Neuronal stem cell (in vitro differentiated cells): ENCODE measurements at regions not wholly inside any gene's neighbourhood (a gene's known extent, or its start where the extent isn't known, plus 50 kb on each side); places are given as distances from the start of the nearest gene placed in this dataset.

Experiments used
- DNase-seq: peaks from one replicate; pipeline ENCODE4 v3.0.0-alpha.2; 2013; ENCODE audit warnings: low spot score
- H2AFZ ChIP-seq: one replicate; pipeline ENCODE4 v1.6.1; 2013; ENCODE audit warnings: mild to moderate bottlenecking, low read length, inconsistent platforms
- H2AK5ac ChIP-seq: 2 replicates; pipeline ENCODE4 v1.6.1; 2013; ENCODE audit warnings: low read depth, mild to moderate bottlenecking, inconsistent platforms, low read length, moderate library complexity, mixed read lengths
- H2BK120ac ChIP-seq: 2 replicates; pipeline ENCODE4 v1.6.1; 2013; ENCODE audit warnings: low read depth, mild to moderate bottlenecking, inconsistent platforms, low read length, moderate library complexity, mixed read lengths
- H2BK12ac ChIP-seq: one replicate; pipeline ENCODE4 v1.6.1; 2013; ENCODE audit warnings: low read length, inconsistent platforms
- H2BK15ac ChIP-seq: 2 replicates; pipeline ENCODE4 v1.6.1; 2013; ENCODE audit warnings: mild to moderate bottlenecking, low read length, inconsistent platforms, mixed read lengths
- H2BK5ac ChIP-seq: one replicate; pipeline ENCODE4 v1.6.1; 2013; ENCODE audit warnings: inconsistent platforms, mild to moderate bottlenecking, low read length, moderate library complexity
- H3K14ac ChIP-seq: one replicate; pipeline ENCODE4 v1.6.1; 2013; ENCODE audit warnings: low read length, inconsistent platforms
- H3K18ac ChIP-seq: 2 replicates; pipeline ENCODE4 v1.6.1; 2013; ENCODE audit warnings: low read length, inconsistent platforms
- H3K23ac ChIP-seq: 2 replicates; pipeline ENCODE4 v1.6.1; 2013; ENCODE audit warnings: low read depth, mild to moderate bottlenecking, mixed read lengths, low read length, inconsistent platforms; ENCODE audit not compliant: poor library complexity
- H3K27ac ChIP-seq: replicated peaks from 3 replicates; pipeline ENCODE4 v1.5.1; 2013; ENCODE audit warnings: low read length, inconsistent platforms
- H3K27me3 ChIP-seq, 3 experiments: 2 replicates each; pipeline ENCODE4 v1.6.1; 2013; ENCODE audit warnings: low read length in 3 of 3, mild to moderate bottlenecking in 2 of 3, inconsistent platforms in 1 of 3, low read depth in 1 of 3, mixed read lengths in 1 of 3, moderate library complexity in 1 of 3; ENCODE audit not compliant: control insufficient read depth in 3 of 3, insufficient read depth in 3 of 3
- H3K36me3 ChIP-seq, 2 donors: replicated peaks in 1 of 2; 2 replicates each; pipeline ENCODE4 v1.6.1; 2013; ENCODE audit warnings: low read length in 2 of 2; ENCODE audit not compliant: control insufficient read depth in 2 of 2, insufficient read depth in 2 of 2
- H3K4ac ChIP-seq: 2 replicates; pipeline ENCODE4 v1.6.1; 2013; ENCODE audit warnings: inconsistent platforms, mild to moderate bottlenecking, low read length, moderate library complexity
- H3K4me1 ChIP-seq, 2 donors: 1 replicate in 1 of 2; 2 replicates in 1 of 2; pipeline ENCODE4 v1.6.1; 2013; ENCODE audit warnings: low read length in 2 of 2, low read depth in 1 of 2; ENCODE audit not compliant: control insufficient read depth in 2 of 2, insufficient read depth in 1 of 2
- H3K4me2 ChIP-seq: one replicate; pipeline ENCODE4 v1.6.1; 2013; ENCODE audit warnings: mild to moderate bottlenecking, low read length, inconsistent platforms; ENCODE audit not compliant: insufficient read depth, poor library complexity, severe bottlenecking
- H3K4me3 ChIP-seq, 2 donors: 2 replicates each; pipeline ENCODE4 v1.5.1; 2013; ENCODE audit warnings: low read length in 2 of 2, mild to moderate bottlenecking in 2 of 2, inconsistent platforms in 1 of 2, moderate library complexity in 1 of 2
- H3K79me1 ChIP-seq: one replicate; pipeline ENCODE4 v1.6.1; 2013; ENCODE audit warnings: low read depth, mild to moderate bottlenecking, inconsistent platforms, low read length, moderate library complexity
- H3K9ac ChIP-seq: one replicate; pipeline ENCODE4 v1.6.1; 2013; ENCODE audit warnings: mild to moderate bottlenecking, low read depth, low read length, inconsistent platforms; ENCODE audit not compliant: poor library complexity
- H3K9me3 ChIP-seq, 2 donors: replicated peaks in 1 of 2; 2 replicates each; pipeline versions ENCODE3 to v1.6.1; 2013; ENCODE audit warnings: low read length in 2 of 2, mild to moderate bottlenecking in 2 of 2, inconsistent platforms in 1 of 2, low read depth in 1 of 2, mixed read lengths in 1 of 2, moderate library complexity in 1 of 2; ENCODE audit not compliant: control insufficient read depth in 2 of 2, insufficient read depth in 1 of 2
- H4K8ac ChIP-seq: one replicate; pipeline ENCODE4 v1.6.1; 2013; ENCODE audit warnings: low read depth, mild to moderate bottlenecking, inconsistent platforms, low read length, moderate library complexity
- H4K91ac ChIP-seq: one replicate; pipeline ENCODE4 v1.6.1; 2013; ENCODE audit warnings: low read length, low read depth, mild to moderate bottlenecking, inconsistent platforms; ENCODE audit not compliant: poor library complexity
- whole genome bisulfite sequencing, 2 donors: extraction: QIAGEN DNeasy Blood & Tissue Kit; methylation state at CpG; one replicate each; pipeline ENCODE4 v1.1.7; 2013; ENCODE audit warnings: missing lambda C conversion rate in 2 of 2, mixed read lengths in 1 of 2; ENCODE audit not compliant: insufficient read length in 2 of 2, insufficient replicate concordance in 1 of 2; ENCODE audit errors: extremely low coverage in 2 of 2; 5-methylcytosine and 5-hydroxymethylcytosine counted together

- no peak for DNase-seq
- H4K8ac ChIP-seq: no peak overlapping the region
- H3K27ac ChIP-seq: no peak overlapping the region
- no peak overlapping the region for H3K4ac ChIP-seq
- H4K91ac ChIP-seq: no peak overlapping the region
- H3K9ac ChIP-seq: no peak overlapping the region
- H3K27me3 ChIP-seq: no peaks in the 10 kb centered on the region
- no peaks in the 10 kb centered on the region for H3K79me1 ChIP-seq
- H3K4me3 ChIP-seq: no peak overlapping the region
- no peak overlapping the region for H3K23ac ChIP-seq
- WGBS, 2 donors: no CpG with 5 or more reads among the region's 3 CpGs
- no peak overlapping the region for H2BK120ac ChIP-seq
- H3K4me2 ChIP-seq: no peak overlapping the region
- no peak overlapping the region for H3K18ac ChIP-seq
- no peak overlapping the region for H2BK5ac ChIP-seq
- no peak overlapping the region for H2AK5ac ChIP-seq
- no peaks in the 10 kb centered on the region for H3K4me1 ChIP-seq
- no peak overlapping the region for H2BK15ac ChIP-seq
- H3K9me3 ChIP-seq: peaks cover 0 to 14% of the 10 kb centered on the region in 2 donors
- no peaks in the 10 kb centered on the region for H3K36me3 ChIP-seq
- no peak overlapping the region for H2BK12ac ChIP-seq
- no peak overlapping the region for H3K14ac ChIP-seq
- no peak overlapping the region for H2AFZ ChIP-seq
These were observed 634.8 kb upstream of the CITED2 start for GRCh38 chr6:140009286-140009685.

- no peak overlapping the region for H3K18ac ChIP-seq
- no peaks in the 10 kb centered on the region for H3K27me3 ChIP-seq
- no peak overlapping the region for H2AK5ac ChIP-seq
- peaks cover 0 to 14% of the 10 kb centered on the region in 2 donors for H3K9me3 ChIP-seq
- H3K23ac ChIP-seq: no peak overlapping the region
- no peak for DNase-seq
- H3K4ac ChIP-seq: no peak overlapping the region
- H2AFZ ChIP-seq: no peak overlapping the region
- H3K14ac ChIP-seq: no peak overlapping the region
- H3K79me1 ChIP-seq: no peaks in the 10 kb centered on the region
- no peak overlapping the region for H4K91ac ChIP-seq
- H2BK120ac ChIP-seq: no peak overlapping the region
- no peak overlapping the region for H3K9ac ChIP-seq
- no peak overlapping the region for H3K27ac ChIP-seq
- no peak overlapping the region for H4K8ac ChIP-seq
- no peak overlapping the region for H3K4me2 ChIP-seq
- no peaks in the 10 kb centered on the region for H3K36me3 ChIP-seq
- no peak overlapping the region for H2BK15ac ChIP-seq
- no peak overlapping the region for H2BK5ac ChIP-seq
- no CpG with 5 or more reads among the region's 4 CpGs for WGBS, 2 donors
- no peak overlapping the region for H2BK12ac ChIP-seq
- no peak overlapping the region for H3K4me3 ChIP-seq
- H3K4me1 ChIP-seq: peaks cover 2 to 11% of the 10 kb centered on the region in 2 donors
These were observed 633.1 kb upstream of the CITED2 start for GRCh38 chr6:140007525-140007924.

- Histone ChIP-seq H2AK5ac (no peak overlapping the region), H3K27ac (no peak overlapping the region), H2BK5ac (no peak overlapping the region), H3K36me3 (no peaks in the 10 kb centered on the region), H3K4me3 (no peak overlapping the region), H3K79me1 (no peaks in the 10 kb centered on the region), H3K4me1 (peaks cover 2 to 11% of the 10 kb centered on the region in 2 donors), H3K9me3 (peaks cover 0 to 11% of the 10 kb centered on the region in 2 donors), H4K8ac (no peak overlapping the region), H2BK120ac (no peak overlapping the region), H2AFZ (peak overlapping the region; percentile 8), H3K27me3 (no peaks in the 10 kb centered on the region), H2BK12ac (no peak overlapping the region), H3K4me2 (no peak overlapping the region), H4K91ac (no peak overlapping the region), H2BK15ac (no peak overlapping the region), H3K23ac (no peak overlapping the region), H3K18ac (no peak overlapping the region), H3K9ac (no peak overlapping the region), H3K14ac (no peak overlapping the region), H3K4ac (no peak overlapping the region)
- DNase-seq: peak; percentile 46
- no CpG with 5 or more reads among the region's 1 CpG for WGBS, 2 donors
These were observed 628.8 kb upstream of the CITED2 start for GRCh38 chr6:140003217-140003616.

- no peak overlapping the region for H2AFZ ChIP-seq
- no peak overlapping the region for H2AK5ac ChIP-seq
- H3K23ac ChIP-seq: no peak overlapping the region
- H2BK15ac ChIP-seq: no peak overlapping the region
- no peak overlapping the region for H2BK120ac ChIP-seq
- H3K4me2 ChIP-seq: no peak overlapping the region
- no peaks in the 10 kb centered on the region for H3K79me1 ChIP-seq
- H3K36me3 ChIP-seq: no peaks in the 10 kb centered on the region
- no peak overlapping the region for H3K4ac ChIP-seq
- no peak overlapping the region for H2BK5ac ChIP-seq
- no peak overlapping the region for H3K18ac ChIP-seq
- no peak overlapping the region for H4K8ac ChIP-seq
- no peak overlapping the region for H3K4me3 ChIP-seq
- no peak overlapping the region for H3K14ac ChIP-seq
- no peak overlapping the region for H4K91ac ChIP-seq
- peaks cover 2 to 11% of the 10 kb centered on the region in 2 donors for H3K4me1 ChIP-seq
- no peaks in the 10 kb centered on the region for H3K27me3 ChIP-seq
- H2BK12ac ChIP-seq: no peak overlapping the region
- peaks cover 0 to 5% of the 10 kb centered on the region in 2 donors for H3K9me3 ChIP-seq
- no peak overlapping the region for H3K9ac ChIP-seq
- DNase-seq: no peak
- H3K27ac ChIP-seq: no peak overlapping the region
- WGBS, 2 donors: no CpG with 5 or more reads among the region's 4 CpGs
These were observed 628.1 kb upstream of the CITED2 start for GRCh38 chr6:140002396-140003022.
